Astrocyte of the spinal cord (primary cell): ENCODE measurements at regions not wholly inside any gene's neighbourhood (a gene's known extent, or its start where the extent isn't known, plus 50 kb on each side); places are given as distances from the start of the nearest gene placed in this dataset.

Source experiments
- DNase-seq: peaks from one replicate; pipeline ENCODE4 v3.0.0; 2011; ENCODE audit warnings: low read depth, low spot score
- H3K4me3 ChIP-seq: 2 replicates; pipeline ENCODE4 v1.5.1; 2011; ENCODE audit warnings: low read depth, mild to moderate bottlenecking, low read length, moderate library complexity
- CTCF ChIP-seq: IDR thresholded peaks from 2 replicates; pipeline ENCODE4 v1.5.1; 2012; ENCODE audit warnings: low read depth, mild to moderate bottlenecking, low read length, inconsistent platforms
- in situ Hi-C: cut with HindIII; loops from 2 replicates; pipeline ENCODE4 v1.10.0; 2017; ENCODE audit warnings: low sequenced_read_pairs

- DNase-seq = peak; percentile 89
- H3K4me3 ChIP-seq = no peak overlapping the region
- in situ Hi-C loops = no loop called here
- no peak for TF ChIP-seq CTCF
Measured at GRCh38 chr2:150165442-150165841, 322.0 kb downstream of the RND3 start.

GRCh38 chr2:150162241-150162942 lies 325.1 kb downstream of the RND3 start:
- no peak overlapping the region for H3K4me3 ChIP-seq
- in situ Hi-C loops = no loop called here
- no peak for DNase-seq
- TF ChIP-seq CTCF = no peak

GRCh38 chr2:150160058-150160457 lies 327.4 kb downstream of the RND3 start:
- no peak for TF ChIP-seq CTCF
- H3K4me3 ChIP-seq = no peak overlapping the region
- in situ Hi-C loops = no loop called here
- no peak for DNase-seq

GRCh38 chr2:150159300-150159699 lies 328.2 kb downstream of the RND3 start:
- no peak overlapping the region for H3K4me3 ChIP-seq
- DNase-seq = no peak
- in situ Hi-C loops = no loop called here
- TF ChIP-seq CTCF = no peak

GRCh38 chr2:150156876-150157275 lies 330.6 kb downstream of the RND3 start:
- no peak overlapping the region for H3K4me3 ChIP-seq
- no peak for DNase-seq
- in situ Hi-C loops = no loop called here
- TF ChIP-seq CTCF = no peak

GRCh38 chr2:150156415-150156814 lies 331.1 kb downstream of the RND3 start:
- DNase-seq = no peak
- in situ Hi-C loops = no loop called here
- TF ChIP-seq CTCF = no peak
- H3K4me3 ChIP-seq = no peak overlapping the region
